SK-N-SH treated with all-trans-retinoic acid at 6 μM for 48 hours (cell line): ENCODE measurements at regions not wholly inside any gene's neighbourhood (a gene's known extent, or its start where the extent isn't known, plus 50 kb on each side); places are given as distances from the start of the nearest gene placed in this dataset.

Experiments used
- ATAC-seq: fragments of 200-7000 bp; cut with Tn5 transposase; 3 replicates; pipeline ENCODE4 v1.9.1; 2020; ENCODE audit warnings: mild to moderate bottlenecking, moderate library complexity
- BACH2 ChIP-seq: fragments of 250-450 bp; sonication (Bioruptor Pico); IDR thresholded peaks from 2 replicates; pipeline ENCODE4 v1.9.0; 2021; ENCODE audit warnings: mild to moderate bottlenecking, borderline replicate concordance
- CSDC2 ChIP-seq: fragments of 250-450 bp; sonication (Bioruptor Pico); IDR thresholded peaks from 2 replicates; pipeline ENCODE4 v1.5.0; 2020; ENCODE audit warnings: mild to moderate bottlenecking, moderate library complexity
- CSRNP3 ChIP-seq: fragments of 250-450 bp; sonication (Bioruptor Pico); IDR thresholded peaks from 2 replicates; pipeline ENCODE4 v1.5.1; 2021; ENCODE audit warnings: mild to moderate bottlenecking, moderate library complexity
- ESRRG ChIP-seq: fragments of 250-450 bp; sonication (Bioruptor Pico); IDR thresholded peaks from 2 replicates; pipeline ENCODE4 v1.6.1; 2021; ENCODE audit warnings: mild to moderate bottlenecking
- GLIS3 ChIP-seq: fragments of 250-450 bp; sonication (Bioruptor Pico); IDR thresholded peaks from 2 replicates; pipeline ENCODE4 v1.5.0; 2020; ENCODE audit warnings: mild to moderate bottlenecking, moderate library complexity
- ISL1 ChIP-seq: fragments of 250-450 bp; sonication (Bioruptor Pico); IDR thresholded peaks from 2 replicates; pipeline ENCODE4 v2.1.2; 2022; ENCODE audit warnings: mild to moderate bottlenecking, moderate library complexity
- OSR1 ChIP-seq: fragments of 250-450 bp; sonication (Bioruptor Pico); IDR thresholded peaks from 2 replicates; pipeline ENCODE4 v1.8.0; 2022; ENCODE audit warnings: moderate library complexity, mild to moderate bottlenecking, inconsistent platforms
- POU6F1 ChIP-seq: fragments of 250-450 bp; sonication (Bioruptor Pico); IDR thresholded peaks from 2 replicates; pipeline ENCODE4 v1.8.0; 2021; ENCODE audit warnings: low read depth, mild to moderate bottlenecking, moderate library complexity, borderline replicate concordance
- PPARA ChIP-seq: fragments of 250-450 bp; sonication (Bioruptor Pico); IDR thresholded peaks from 2 replicates; pipeline ENCODE4 v1.5.0; 2020; ENCODE audit warnings: mild to moderate bottlenecking, borderline replicate concordance
- RARB ChIP-seq: fragments of 250-450 bp; sonication (Bioruptor Pico); IDR thresholded peaks from 2 replicates; pipeline ENCODE4 v1.8.0; 2021; ENCODE audit warnings: mild to moderate bottlenecking, moderate library complexity
- SNAI2 ChIP-seq: fragments of 250-450 bp; sonication (Bioruptor Pico); IDR thresholded peaks from 2 replicates; pipeline ENCODE4 v1.5.0; 2020; ENCODE audit warnings: mild to moderate bottlenecking, moderate library complexity
- TCF4 ChIP-seq: fragments of 250-450 bp; sonication (Bioruptor Pico); IDR thresholded peaks from 2 replicates; pipeline ENCODE4 v1.8.0; 2021; ENCODE audit warnings: mild to moderate bottlenecking, moderate library complexity, borderline replicate concordance
- ZC3H10 ChIP-seq: fragments of 250-450 bp; sonication (Bioruptor Pico); IDR thresholded peaks from 2 replicates; pipeline ENCODE4 v1.5.1; 2021; ENCODE audit warnings: mild to moderate bottlenecking, moderate library complexity
- ZFP3 ChIP-seq: fragments of 250-450 bp; sonication (Bioruptor Pico); IDR thresholded peaks from 2 replicates; pipeline ENCODE4 v1.5.0; 2020; ENCODE audit warnings: mild to moderate bottlenecking, moderate library complexity
- ZFP30 ChIP-seq: fragments of 450-650 bp; formaldehyde crosslinking; IDR thresholded peaks from 2 replicates; pipeline ENCODE4 v1.5.0; 2022; ENCODE audit warnings: mild to moderate bottlenecking, moderate library complexity
- ZNF565 ChIP-seq: fragments of 450-650 bp; formaldehyde crosslinking; conservative IDR thresholded peaks from 2 replicates; pipeline ENCODE4 v1.5.0; 2020; ENCODE audit warnings: low read depth, mild to moderate bottlenecking, moderate library complexity
- ZNF70 ChIP-seq: fragments of 450-650 bp; formaldehyde crosslinking; IDR thresholded peaks from 2 replicates; pipeline ENCODE4 v1.5.0; 2020; ENCODE audit warnings: mild to moderate bottlenecking, moderate library complexity
- ZNF8 ChIP-seq: fragments of 450-650 bp; formaldehyde crosslinking; IDR thresholded peaks from 2 replicates; pipeline ENCODE4 v1.5.0; 2020; ENCODE audit warnings: mild to moderate bottlenecking, moderate library complexity
- TF ChIP-seq, protein P1 (sequence below): fragments of 250-450 bp; sonication (Bioruptor Pico); IDR thresholded peaks from 2 replicates; pipeline ENCODE4 v1.5.1; 2020; ENCODE audit warnings: low read depth, mild to moderate bottlenecking, moderate library complexity
- TF ChIP-seq, protein P2 (sequence below): fragments of 250-450 bp; sonication (Bioruptor Pico); IDR thresholded peaks from 2 replicates; pipeline ENCODE4 v1.5.0; 2020; ENCODE audit warnings: mild to moderate bottlenecking, moderate library complexity
- TF ChIP-seq, protein P3 (sequence below): fragments of 250-450 bp; sonication (Bioruptor Pico); IDR thresholded peaks from 2 replicates; pipeline ENCODE4 v1.8.0; 2020; ENCODE audit warnings: mild to moderate bottlenecking, moderate library complexity, borderline replicate concordance

DNA sequence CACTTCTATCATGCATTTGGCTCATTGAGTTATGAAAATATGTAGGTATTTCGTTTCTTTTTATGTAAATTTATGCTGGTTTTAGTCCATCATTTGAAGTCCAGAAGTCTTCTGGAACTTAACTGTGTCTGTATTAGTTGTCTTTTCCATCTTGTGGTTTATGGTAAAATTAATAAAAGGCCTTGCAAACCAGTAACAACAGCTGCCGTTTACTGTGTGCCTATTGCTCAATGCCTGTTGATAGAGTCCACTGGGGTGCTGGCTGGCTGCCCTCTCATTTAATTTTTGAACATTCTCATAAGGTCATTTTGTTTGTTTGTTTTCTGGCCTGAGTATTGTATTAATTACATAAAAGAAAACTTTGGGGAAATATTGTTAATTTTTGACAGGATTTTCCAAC is 98.0 kb downstream of the NAA11 start (continued):
- TF ChIP-seq BACH2 (CRISPR knock-in tag) (no peak), ZFP3 (no peak)

DNA sequence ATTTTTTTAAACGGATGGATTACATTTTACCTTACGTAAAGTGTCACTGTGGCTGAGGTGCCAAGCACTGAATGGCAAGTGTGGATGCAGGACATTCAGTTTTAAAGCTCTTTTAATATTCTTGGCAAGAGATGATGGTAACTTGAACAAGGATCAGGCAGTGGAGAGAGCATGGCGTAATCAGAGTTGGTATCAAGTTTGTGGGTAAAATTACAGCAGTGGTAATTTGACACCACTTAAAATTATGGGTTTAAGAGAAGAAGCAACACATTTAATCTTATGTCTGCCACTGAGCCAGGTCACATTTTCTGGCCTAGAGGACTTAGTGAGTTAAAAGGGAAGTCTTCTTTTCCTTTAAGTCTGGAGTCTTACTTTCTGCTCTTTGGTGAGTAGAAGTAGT is 100.5 kb downstream of the NAA11 start:
- TF ChIP-seq BACH2 (CRISPR knock-in tag) (no peak), CSDC2 (no peak)
- no peak for ATAC-seq

DNA sequence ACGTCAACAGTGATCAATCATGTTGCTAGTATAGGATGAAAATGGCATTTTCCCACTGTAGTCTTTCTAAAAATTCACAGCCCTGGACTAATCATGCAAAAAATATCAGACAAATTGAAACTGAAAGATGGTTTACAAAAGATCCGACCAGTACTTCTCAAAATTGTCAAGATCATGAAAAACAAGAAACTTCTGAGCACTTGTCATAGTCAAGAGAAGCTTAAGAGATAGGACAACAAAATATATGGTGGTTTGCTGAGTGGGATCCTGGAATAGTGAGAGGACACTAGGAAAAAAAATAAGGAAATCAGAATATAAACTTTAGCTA is 101.1 kb downstream of the NAA11 start:
- ATAC-seq: no peak
- TF ChIP-seq ZNF70 (CRISPR knock-in tag) (no peak), ZC3H10 (no peak), GLIS3 (no peak), PPARA (no peak), ZNF565 (no peak), OSR1 (CRISPR knock-in tag) (no peak)
- TF ChIP-seq, protein P1, sequence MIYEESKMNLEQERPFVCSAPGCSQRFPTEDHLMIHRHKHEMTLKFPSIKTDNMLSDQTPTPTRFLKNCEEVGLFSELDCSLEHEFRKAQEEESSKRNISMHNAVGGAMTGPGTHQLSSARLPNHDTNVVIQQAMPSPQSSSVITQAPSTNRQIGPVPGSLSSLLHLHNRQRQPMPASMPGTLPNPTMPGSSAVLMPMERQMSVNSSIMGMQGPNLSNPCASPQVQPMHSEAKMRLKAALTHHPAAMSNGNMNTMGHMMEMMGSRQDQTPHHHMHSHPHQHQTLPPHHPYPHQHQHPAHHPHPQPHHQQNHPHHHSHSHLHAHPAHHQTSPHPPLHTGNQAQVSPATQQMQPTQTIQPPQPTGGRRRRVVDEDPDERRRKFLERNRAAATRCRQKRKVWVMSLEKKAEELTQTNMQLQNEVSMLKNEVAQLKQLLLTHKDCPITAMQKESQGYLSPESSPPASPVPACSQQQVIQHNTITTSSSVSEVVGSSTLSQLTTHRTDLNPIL: no peak

DNA sequence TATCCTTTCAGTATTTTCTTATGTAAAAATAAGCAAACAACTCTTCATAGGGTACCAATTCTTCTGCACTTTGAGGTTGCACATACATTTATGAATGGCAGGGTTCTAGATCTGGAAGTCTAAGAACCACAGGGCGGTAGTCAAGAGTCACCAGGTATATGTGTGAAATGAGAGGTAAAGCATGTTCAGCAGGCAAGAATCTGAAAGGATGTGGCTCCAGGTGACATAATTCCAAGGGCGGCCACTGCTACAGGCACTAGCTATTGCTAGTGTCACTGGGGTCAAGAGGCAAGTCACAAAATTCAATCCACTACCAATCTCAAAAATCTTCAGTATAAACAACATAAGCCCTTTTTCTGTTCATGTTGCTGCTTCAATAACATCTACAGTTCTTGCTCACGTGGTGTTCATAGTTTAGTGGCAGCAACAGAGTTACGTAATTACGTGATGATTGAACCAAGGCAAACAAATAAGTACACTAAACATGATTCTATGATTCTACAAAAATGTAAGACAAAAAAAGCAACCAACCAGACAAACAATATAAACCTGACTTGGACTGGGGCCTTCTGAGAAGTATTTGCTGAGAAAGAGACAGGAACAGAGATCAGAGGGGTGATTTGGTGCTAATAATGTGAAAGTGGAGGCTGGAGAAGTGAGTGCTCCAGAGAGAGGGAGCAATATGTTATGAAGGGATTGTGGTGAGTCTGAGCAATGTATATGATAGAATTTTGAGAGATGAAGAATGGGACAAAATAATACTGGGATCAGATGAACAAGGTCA is 101.7 kb downstream of the NAA11 start:
- ATAC-seq: no peak
- no peak for TF ChIP-seq TCF4 (CRISPR knock-in tag)

DNA sequence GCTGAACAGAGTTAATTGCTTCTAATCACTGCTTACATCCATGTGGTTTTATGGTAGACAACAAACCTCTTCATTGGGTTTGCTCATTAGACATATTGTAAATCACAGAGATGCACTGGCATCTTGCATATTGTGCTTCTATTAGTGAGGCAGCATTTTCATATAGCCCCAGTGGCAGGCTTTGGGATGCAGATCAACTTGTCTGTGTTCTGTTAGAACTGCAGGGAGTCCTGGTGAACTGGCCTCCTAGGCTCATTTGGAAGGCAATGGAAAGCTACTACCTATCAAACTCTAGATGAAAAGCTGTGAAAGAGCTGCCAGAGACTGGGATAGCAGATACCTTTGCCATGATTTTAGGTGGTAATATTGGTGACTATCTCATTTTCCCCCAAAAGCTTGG is 108.8 kb downstream of the NAA11 start:
- ATAC-seq: no peak
- TF ChIP-seq POU6F1: no peak
- TF ChIP-seq, protein P1: no peak
- TF ChIP-seq ZNF70 (CRISPR knock-in tag): no peak
- TF ChIP-seq CSRNP3: no peak
- TF ChIP-seq, protein P2, sequence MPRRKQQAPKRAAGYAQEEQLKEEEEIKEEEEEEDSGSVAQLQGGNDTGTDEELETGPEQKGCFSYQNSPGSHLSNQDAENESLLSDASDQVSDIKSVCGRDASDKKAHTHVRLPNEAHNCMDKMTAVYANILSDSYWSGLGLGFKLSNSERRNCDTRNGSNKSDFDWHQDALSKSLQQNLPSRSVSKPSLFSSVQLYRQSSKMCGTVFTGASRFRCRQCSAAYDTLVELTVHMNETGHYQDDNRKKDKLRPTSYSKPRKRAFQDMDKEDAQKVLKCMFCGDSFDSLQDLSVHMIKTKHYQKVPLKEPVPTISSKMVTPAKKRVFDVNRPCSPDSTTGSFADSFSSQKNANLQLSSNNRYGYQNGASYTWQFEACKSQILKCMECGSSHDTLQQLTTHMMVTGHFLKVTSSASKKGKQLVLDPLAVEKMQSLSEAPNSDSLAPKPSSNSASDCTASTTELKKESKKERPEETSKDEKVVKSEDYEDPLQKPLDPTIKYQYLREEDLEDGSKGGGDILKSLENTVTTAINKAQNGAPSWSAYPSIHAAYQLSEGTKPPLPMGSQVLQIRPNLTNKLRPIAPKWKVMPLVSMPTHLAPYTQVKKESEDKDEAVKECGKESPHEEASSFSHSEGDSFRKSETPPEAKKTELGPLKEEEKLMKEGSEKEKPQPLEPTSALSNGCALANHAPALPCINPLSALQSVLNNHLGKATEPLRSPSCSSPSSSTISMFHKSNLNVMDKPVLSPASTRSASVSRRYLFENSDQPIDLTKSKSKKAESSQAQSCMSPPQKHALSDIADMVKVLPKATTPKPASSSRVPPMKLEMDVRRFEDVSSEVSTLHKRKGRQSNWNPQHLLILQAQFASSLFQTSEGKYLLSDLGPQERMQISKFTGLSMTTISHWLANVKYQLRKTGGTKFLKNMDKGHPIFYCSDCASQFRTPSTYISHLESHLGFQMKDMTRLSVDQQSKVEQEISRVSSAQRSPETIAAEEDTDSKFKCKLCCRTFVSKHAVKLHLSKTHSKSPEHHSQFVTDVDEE (CRISPR knock-in tag): no peak
- TF ChIP-seq ESRRG (CRISPR knock-in tag): no peak
- no peak for TF ChIP-seq BACH2 (CRISPR knock-in tag)
- TF ChIP-seq TCF4 (CRISPR knock-in tag): no peak
- TF ChIP-seq PPARA: no peak
- TF ChIP-seq, protein P3, sequence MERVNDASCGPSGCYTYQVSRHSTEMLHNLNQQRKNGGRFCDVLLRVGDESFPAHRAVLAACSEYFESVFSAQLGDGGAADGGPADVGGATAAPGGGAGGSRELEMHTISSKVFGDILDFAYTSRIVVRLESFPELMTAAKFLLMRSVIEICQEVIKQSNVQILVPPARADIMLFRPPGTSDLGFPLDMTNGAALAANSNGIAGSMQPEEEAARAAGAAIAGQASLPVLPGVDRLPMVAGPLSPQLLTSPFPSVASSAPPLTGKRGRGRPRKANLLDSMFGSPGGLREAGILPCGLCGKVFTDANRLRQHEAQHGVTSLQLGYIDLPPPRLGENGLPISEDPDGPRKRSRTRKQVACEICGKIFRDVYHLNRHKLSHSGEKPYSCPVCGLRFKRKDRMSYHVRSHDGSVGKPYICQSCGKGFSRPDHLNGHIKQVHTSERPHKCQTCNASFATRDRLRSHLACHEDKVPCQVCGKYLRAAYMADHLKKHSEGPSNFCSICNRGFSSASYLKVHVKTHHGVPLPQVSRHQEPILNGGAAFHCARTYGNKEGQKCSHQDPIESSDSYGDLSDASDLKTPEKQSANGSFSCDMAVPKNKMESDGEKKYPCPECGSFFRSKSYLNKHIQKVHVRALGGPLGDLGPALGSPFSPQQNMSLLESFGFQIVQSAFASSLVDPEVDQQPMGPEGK (CRISPR knock-in tag): no peak
- TF ChIP-seq ZFP30 (CRISPR knock-in tag): no peak
- no peak for TF ChIP-seq ZNF565
- TF ChIP-seq ZNF8: no peak
- no peak for TF ChIP-seq SNAI2 (CRISPR knock-in tag)
- TF ChIP-seq ZC3H10: no peak
- no peak for TF ChIP-seq RARB
- TF ChIP-seq ISL1: no peak
- TF ChIP-seq OSR1 (CRISPR knock-in tag): no peak
